ENCODE measurements at regions not wholly inside any gene's neighbourhood (a gene's known extent, or its start where the extent isn't known, plus 50 kb on each side); places are given as distances from the start of the nearest gene placed in this dataset.

- TF ChIP-seq REST (IDR thresholded peaks at IDR 0.05; ENCODE audit: insufficient read depth in 1 of 2, low read depth in 2 of 2, low read length in 2 of 2) (peak; percentile 30 to 84; a peak in 2 of 4 replicates), POLR2AphosphoS5 (IDR thresholded peaks at IDR 0.05; ENCODE audit: low read depth, low read length) (no peak), TAF1 (IDR thresholded peaks at IDR 0.05; ENCODE audit: borderline replicate concordance, insufficient read depth, low read length) (no peak), SIN3A (IDR thresholded peaks at IDR 0.05; ENCODE audit: borderline replicate concordance, insufficient read depth, low read length) (no peak), FOXP2 (optimal IDR thresholded peaks at IDR 0.05; ENCODE audit: borderline replicate concordance, extremely low read depth, extremely low read length, insufficient read depth) (no peak)
Measured at GRCh38 chr18:47724186-47724975, 206.1 kb downstream of the SMAD2 start.

Measured in PFSK-1 (cell line).